ENCODE measurements at regions not wholly inside any gene's neighbourhood (a gene's known extent, or its start where the extent isn't known, plus 50 kb on each side); places are given as distances from the start of the nearest gene placed in this dataset.

DNA sequence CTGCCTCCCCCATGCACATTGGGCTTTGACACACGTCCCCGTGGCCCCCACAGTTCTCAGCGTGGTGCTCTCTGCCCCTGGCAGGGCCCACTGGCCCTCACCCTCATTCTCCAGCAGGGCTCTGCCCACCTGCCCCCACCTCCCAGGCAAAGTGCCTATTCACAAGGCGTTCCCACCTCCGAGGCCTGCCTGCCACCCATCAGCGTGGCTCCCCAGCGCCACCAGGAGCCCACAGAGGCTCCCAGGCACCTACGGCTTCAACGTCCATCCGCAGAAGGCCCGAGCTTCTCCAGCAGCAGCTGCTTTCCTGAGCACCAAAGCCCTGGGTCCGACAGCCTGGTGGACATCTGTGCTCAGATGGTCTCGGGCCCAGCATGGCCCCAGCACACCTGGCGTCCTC lies 211.8 kb upstream of the PPP2R2D start:
- no peak for DNase-seq (ENCODE audit: low read depth, low spot score)

DNA sequence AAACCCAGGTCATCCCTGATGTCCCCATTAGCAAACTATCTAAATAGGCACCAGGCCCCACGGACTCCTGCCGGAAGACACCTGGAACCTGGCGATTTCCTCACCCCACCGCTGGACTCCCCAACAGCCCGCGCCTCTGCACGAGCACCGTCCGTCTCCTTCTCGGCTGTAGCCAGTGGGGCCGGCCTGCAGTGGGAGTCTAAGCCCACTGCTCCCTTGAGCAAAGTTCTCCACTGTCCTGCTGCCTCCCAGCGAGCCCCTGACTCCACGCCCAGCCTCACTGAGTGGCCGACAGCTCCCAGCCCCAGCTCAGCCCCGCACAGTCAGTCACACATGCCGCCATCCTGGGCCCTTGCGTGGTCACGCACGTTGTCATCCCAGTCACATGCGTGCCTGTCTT lies 211.3 kb upstream of the PPP2R2D start:
- no peak for DNase-seq (ENCODE audit: low read depth, low spot score)

DNA sequence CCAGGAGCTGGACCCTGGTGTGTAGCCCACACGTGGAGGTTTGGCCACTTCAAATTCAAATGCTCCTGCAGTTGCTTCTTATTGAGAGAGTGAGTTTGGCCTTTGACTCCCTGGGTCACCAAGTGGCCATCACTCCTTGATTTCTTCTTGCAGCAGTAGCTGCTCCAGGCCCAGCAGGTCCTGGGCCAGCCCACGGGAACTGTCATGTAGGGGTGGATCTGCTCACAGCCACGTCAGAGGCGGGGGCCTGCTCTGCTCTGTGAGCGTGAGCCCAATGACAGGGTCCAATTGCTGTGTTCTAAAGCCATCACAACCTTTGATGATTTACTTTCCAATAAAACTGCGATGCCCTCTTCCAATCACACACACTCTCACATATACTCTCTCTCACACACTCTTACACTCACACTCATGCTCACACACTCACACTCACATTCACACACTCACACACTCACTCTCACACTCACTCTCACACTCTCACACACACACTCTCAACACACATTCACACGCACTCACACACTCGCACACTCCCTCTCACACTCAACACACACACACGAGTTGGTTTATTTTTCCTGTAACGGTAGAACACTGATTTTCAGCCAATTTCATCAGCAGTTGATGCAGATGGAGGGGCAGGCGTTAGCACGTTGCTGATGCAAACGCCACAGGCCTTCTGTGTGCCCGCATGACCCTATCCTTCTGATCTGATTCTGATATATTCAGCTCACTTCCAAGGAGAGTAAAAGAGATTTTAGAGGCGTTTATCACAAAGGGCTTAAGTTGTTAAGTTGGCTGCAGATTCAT lies 210.7 kb upstream of the PPP2R2D start:
- DNase-seq (ENCODE audit: low read depth, low spot score): no peak

DNA sequence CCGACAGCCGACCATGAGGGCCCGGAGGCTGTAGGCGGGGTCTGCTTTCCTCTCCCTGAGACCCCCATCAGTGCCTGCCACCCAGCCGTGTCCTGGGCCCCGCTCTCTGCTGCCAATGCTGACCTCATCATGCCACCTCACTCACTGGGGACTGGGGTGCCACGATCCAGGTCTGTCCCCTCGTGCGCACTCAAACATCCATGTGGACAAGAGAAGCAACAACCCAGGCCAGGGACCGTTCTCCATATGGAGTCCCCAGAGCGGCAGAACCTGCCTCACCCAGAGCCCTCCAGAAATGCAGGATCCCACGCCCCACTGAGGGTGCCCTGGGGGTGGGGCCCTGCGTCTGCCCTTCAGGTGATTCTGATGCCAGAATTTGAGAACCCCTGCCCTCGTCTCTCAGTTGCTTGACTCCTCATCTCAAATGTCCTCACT lies 210.0 kb upstream of the PPP2R2D start:
- no peak for DNase-seq (ENCODE audit: low read depth, low spot score)

DNA sequence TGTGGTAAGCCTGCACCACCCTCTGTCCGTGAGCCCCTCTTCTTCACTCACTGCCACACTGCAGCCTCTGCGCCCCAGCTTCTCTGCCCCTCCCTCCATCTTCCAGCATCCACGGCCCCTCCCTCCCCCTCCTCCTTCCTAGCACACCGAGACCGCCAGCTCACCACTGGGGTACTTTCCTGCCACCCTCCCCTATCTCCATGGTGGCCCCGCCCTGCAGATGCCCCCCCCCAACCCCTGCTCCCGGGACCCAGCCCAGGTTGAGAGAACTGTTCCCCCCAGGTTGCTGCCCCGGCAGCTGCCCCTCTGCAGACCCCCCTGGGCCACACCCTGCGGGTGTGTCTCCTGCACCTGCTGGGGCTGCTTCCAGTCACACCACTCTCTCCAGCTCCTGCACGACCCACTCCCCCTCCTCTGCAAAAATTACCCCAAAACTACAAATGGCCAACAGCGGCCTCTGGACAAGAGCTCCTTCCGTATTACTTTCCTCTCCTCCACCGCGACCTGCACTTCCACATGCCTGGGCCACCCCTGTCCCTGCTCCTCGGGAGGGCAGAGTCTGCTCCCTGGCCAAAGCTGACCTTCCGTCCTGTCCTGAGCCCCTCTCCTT lies 209.2 kb upstream of the PPP2R2D start:
- no peak for DNase-seq (ENCODE audit: low read depth, low spot score)

DNA sequence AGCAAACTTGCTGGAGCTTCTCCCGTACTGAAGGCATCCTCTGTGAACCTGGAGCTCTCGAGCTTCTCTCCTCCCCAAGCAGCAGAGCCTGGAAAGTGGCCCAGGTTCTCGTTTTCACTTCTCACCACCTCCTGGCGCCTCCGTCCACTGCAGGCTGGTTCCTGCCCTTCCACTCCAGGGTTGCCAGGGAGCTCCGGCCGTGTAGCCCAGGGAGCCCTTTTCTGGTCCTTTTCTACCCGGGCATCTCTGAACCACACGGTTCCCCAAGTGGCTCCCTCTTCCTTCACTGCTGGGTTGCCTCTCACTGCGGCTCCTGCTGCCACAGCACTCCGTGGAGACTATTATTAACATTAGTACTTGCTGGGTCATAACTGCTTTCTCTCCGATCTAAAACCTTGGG lies 208.6 kb upstream of the PPP2R2D start:
- DNase-seq (ENCODE audit: low read depth, low spot score): no peak

DNA sequence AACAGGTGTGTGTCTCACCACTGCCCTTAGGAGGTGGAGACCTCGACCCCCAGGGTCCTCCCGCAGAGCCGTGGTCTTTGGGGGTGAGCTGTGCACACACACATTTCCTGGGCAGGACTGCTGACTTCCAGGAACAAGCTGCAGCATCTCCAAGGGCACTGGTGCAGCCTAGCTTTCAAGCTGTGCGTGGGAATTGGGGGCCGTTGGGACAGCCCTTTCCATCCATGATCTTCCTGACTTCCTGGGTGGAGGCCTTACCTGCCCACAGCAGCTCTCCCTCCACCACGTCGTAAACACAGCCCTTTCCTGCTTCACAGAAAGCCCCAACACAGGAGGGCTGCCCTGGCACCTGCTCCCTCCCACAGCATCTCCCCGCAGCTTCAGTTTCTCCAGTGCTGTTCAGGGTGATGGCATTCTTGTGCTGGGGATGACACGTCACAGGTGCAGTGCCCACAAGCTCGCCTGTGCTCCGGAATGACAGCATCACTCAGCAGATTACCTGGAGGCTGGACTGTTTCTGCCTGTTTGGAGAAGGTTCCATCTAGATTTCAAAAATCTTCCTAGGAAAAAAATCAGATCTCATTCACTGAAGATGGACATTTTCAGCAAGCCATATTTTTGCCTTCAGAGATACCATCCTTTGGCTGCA lies 208.0 kb upstream of the PPP2R2D start:
- no peak for DNase-seq (ENCODE audit: low read depth, low spot score)

DNA sequence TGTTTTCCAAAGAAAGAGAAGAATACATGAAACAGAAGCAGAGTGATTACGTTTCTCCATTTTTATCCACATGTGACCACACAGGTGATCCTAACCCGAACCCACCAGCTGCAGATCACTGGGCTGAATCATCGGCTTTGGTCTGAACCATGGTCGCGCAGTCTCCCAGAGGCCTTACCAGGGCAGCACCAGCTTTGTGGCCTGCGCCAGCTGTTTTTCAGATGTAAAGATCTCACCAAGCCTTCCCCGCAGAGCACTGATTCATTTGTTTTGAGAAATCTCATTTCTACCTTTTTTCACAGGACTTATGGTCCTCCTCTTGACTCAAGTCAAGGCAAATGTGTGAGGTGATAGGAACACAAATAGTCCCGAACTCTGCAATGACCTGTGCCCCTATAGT lies 207.0 kb upstream of the PPP2R2D start:
- DNase-seq (ENCODE audit: low read depth, low spot score): no peak

DNA sequence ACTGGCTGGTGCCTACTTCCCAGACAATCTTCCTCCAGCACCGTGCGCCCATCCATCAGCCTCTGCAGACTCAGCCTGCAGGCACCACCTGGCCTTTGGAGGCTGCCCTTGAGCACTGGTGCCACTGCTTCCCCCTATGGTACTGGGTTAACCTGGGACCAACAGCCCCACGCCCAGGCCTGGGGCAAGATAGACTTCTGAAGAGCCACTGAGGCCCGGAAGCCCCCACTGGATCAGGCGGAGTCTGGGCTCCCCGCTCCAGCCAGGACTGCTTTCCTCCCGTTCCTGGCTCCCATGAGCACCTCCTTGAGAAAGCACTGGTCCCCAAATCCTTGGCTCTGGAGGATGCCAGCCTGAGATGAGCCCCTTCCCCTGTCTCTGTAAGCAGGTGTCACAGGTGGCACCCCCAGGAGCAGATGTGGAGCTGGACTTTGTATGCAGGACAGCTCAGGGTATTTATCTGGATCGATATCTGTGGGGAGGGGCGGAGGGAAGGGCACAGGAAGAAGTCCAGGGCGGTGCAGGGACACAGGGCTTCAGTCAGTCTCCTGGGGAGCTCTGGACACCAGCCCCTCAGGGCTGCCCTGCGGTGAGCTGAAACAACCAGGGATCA lies 206.5 kb upstream of the PPP2R2D start:
- no peak for DNase-seq (ENCODE audit: low read depth, low spot score)

DNA sequence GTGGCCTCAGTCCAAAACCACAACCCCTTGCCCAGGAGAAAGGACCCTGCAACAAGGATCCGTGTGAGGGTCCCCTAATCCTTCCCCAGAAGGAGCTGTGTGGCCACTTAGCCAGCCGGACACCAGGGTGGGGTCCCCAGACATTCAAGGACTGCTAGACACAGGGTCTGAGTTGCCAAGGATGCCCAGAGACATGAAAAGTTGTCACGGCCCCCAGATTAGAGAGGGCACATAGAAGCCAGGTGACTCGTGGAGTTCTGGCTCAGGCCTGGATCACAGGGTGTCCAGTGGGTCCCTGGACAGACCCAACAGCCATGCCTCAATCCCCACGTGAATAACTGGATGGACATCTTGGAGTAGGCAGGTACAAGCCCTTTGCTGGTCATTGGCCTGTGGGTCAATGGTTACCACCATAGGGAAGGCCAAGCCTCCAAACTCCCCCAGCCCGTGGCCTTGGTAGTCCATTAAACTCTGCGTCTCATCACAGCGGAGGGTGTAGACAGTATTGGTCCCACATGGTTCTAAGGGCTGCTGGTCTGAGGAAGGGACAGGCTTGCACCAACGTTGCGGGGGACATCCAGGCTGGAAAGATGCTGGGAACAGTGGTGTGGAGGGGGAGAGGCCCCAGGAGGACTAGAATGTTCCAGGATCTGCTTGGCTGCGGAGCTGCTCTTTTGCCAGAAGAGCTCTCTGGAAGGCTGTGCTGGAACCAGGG lies 205.9 kb upstream of the PPP2R2D start:
- DNase-seq (ENCODE audit: low read depth, low spot score): no peak

DNA sequence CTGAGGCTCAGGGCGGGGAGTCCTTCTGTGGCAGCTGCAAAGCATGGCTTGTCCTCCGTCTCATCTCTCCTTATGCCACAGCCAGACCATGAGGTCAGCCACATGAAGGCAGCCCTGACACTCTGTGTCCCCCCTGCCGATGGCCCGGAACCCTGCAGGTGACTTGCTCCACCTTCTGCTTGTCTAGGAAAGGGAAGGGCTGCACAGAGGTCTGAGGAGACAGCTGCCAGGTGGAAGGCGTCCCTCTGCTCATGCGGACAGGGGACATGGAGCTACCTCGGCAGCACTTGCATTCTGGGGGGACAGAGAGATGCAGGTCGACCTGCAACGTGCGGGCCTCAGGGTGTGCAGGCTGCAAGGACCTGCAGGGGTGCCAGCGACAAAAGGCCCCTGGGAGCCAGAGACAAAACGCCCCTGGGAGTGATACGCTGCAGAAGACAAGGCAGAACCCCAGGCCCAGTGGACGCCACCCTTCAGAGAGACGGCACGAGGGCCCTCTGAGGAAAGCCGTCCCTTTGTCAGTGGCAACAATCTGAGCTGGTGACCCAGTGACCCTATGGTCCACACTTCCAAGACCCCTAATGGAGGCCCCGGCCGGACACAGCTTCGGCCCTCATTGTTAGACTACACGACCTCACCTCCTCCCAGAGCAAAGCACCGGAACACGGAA lies 205.2 kb upstream of the PPP2R2D start:
- no peak for DNase-seq (ENCODE audit: low read depth, low spot score)

DNA sequence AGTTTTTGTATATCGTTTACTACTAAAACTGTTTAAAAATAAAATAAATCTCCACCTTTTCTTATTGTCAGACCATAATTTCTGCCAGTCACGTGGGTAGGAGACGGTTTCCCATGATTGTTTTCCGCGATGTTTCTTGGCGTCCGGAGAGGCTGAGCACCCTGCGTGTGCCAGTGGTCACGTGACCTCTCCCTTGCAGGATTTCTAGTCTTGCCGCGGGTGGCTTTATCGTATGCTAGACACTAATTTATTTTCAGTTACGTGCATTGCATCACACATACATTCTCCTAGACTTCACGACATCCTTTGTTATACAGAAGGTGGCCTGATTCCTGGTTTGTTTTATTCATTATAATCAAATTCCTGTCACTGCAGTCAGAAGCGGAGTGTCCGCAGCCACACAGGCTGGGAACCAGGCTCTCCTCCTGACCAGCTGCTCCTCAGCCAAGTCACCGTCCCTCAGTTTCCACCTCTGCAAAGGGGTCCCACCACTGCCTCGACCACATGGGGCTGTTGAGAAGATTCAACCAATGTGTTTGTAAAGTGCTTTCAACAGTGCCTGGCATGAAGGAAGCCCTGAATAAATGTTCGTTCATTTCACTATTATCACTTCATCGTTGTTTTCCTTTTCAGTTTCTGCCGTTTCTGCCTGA lies 203.2 kb upstream of the PPP2R2D start:
- no peak for DNase-seq (ENCODE audit: low read depth, low spot score)

DNA sequence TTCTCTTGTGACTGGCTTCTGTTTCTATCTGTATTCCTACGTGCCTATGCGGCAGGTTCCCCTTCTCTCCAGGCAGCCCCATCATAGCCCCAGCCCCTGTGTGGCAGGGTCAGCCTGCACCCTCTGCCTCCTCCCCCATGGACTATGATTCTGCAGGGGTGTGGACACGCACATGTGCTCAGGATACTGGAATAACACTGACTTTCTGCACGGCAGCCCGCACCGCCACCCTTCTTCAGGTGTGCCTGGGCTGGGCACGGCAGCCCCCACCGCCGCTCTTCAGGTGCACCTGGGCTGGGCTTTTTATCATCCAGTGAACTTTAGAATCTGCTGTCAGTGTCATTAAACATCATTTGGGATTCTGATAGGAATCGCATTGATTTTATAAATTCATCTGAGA lies 202.6 kb upstream of the PPP2R2D start:
- DNase-seq (ENCODE audit: low read depth, low spot score): no peak

DNA sequence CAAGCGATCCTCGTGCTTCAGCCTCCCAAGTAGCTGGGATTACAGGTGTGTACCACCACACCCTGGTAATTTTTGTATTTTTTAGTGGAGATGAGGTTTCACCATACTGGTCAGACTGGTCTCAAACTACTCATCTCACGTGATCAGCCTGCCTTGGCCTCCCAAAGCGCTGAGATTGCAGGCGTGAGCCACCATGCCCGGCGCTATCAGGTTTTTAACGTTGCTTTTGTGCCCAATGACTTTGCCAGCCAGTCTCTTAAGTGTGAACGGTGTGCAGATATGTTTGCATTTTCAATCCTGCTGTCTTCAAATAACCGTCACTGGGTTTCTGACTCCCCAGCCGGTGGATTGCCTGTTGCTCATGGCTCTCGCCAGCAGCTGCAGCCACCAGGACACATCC lies 201.8 kb upstream of the PPP2R2D start:
- no peak for DNase-seq (ENCODE audit: low read depth, low spot score)

DNA sequence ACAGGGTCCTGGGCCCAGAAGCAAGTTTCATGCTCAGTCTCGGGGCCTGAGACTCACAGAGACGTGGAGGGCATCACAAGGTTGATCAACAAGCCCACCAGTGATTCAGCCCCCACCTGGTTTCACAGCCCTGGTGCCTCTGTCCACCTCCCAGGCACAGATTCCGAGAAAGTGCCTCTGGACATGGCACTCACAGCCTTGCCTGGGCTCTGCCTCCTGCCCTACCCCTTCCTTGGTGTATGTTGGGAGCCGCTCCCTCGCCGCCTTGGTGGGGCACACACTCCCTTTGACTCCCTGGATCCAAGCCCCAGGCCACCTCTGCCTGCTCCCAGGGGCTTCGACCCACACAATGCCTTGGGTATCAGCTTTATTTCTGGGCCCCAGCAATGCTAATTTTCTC lies 200.8 kb upstream of the PPP2R2D start:
- no peak for DNase-seq (ENCODE audit: low read depth, low spot score)

DNA sequence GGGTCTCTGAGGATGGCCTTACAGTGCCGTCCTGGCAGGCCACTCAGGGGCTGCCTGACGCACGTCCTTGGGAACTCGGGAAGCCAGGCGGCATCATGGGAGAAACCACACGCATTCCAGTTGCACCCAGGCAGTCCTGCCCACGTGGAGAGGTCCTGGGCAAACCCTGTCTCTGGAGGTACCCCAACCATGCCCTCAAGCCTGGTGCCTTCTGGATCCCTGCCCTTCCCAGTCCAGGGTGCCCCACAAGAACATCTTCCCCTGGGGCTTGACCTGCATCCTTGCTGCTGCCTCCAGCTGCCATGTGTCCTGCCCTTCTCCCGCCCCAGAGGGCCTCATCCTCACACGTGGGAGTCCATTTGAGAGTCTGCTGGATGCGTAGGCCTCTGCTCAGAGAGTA lies 200.3 kb upstream of the PPP2R2D start:
- DNase-seq (ENCODE audit: low read depth, low spot score): no peak

DNA sequence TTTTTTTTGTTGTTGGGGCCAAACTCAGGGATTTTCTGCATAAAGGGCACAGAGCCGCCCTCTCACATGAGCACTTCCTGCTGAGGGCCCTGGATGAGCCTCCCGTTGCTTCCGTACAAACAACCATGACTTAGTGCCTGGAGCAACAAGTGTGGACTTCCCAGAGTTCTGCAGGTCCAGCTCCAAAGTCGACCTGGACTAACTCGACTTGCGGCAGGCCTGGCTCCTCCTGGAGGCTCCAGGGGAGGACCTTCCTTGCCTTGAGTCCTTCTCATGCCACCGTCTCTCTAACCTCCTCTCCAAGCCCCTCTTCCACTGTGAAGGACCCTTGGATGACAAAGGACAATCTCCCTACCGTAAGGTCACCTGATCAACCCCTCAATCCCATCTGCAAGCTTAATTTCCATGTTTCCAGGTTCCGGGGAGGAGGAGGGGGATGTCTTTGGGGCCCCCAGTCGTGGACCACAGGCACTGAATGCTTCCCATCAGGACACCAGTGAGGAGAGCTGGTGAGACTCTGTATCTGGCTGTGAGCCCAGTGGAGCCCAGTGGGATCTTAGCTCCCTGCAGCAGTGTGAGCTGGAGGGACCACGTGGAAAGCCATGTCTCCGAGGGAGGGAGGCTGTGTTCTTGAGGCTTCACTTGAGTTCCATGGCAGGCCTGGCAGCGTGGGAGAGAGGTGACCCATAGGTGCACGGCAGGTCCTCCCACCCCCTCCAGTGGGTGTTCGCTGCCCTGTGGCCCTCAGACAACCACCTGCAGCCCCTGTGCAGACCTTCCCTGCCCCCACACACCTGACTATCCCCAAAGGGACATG lies 199.5 kb upstream of the PPP2R2D start:
- no peak for DNase-seq (ENCODE audit: low read depth, low spot score)

DNA sequence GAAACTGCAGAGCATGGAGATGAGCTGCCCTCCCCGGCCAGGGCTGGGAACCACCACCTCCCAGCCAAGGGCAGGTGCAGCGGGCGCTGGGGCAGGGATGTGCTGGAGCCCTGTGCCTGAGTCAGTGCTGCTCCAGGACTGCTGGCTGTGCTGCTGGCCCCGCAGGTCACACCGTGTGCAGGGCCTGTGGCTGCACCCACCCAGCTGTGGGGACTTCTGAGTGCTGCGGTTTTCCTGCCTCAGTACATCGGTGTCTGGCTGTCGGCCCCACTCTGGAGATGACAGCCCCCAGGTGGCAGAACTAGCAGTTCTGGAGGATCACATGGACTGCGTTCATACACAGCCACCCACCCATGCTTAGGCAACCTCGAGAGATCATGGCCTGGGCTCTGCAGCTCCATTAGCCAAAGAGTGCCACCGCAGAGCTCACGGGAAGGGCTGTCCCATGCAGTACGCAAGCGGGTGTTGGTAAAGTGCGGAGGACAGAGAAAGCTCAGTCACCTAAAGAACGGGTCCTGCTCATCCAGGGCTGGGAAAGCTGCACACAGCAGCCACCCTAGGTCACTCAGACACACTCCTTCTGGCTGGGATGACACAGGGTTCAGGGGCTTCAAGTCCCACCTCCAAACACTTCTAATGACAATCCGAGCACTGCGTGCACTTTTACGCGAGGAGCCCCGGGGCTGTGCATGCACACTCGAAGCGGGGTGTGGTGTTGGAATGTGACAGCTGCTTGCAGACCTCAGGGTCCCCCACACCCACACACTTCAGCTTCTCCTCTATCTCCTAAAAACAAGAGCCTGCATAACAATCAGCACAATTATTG lies 198.1 kb upstream of the PPP2R2D start:
- DNase-seq (ENCODE audit: low read depth, low spot score): no peak

DNA sequence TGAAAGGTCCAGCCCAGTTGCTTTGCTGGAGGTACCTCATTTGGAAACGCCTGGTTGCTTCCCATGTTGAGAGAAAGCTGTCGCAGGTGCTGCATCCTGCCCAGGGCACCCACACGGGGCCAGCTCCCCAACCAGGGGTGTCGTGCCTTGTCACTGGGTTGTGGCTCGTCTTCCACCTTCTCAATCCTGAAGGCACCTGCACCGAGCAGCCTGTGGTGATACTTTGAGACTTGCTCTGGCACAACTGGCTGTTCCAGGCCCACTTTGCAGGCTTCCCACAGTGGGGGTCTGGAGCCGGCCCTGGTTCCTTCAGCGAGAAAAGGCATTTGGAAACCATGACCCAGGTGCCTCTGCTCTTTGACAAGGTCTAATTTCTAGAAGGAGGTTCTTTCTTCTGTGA lies 197.3 kb upstream of the PPP2R2D start:
- no peak for DNase-seq (ENCODE audit: low read depth, low spot score)

Measured in astrocyte of the hippocampus (primary cell).